D721Med (cell line): ENCODE measurements at regions not wholly inside any gene's neighbourhood (a gene's known extent, or its start where the extent isn't known, plus 50 kb on each side); places are given as distances from the start of the nearest gene placed in this dataset.

Experiments
- DNase-seq: peaks from one replicate; pipeline ENCODE4 v3.0.0; 2011; ENCODE audit warnings: low spot score; ENCODE audit not compliant: insufficient read length
- FAIRE-seq: peaks from 2 replicates; lab custom pipeline; 2011; peaks lifted over from hg19 to GRCh38; lab: Jason Lieb, UNC
- TF ChIP-seq, protein P1 (sequence below): IDR thresholded peaks from 2 replicates; pipeline ENCODE4 v1.5.1; 2012; ENCODE audit warnings: mild to moderate bottlenecking, control low read depth; ENCODE audit not compliant: insufficient read depth; ENCODE audit errors: missing control alignments

DNA sequence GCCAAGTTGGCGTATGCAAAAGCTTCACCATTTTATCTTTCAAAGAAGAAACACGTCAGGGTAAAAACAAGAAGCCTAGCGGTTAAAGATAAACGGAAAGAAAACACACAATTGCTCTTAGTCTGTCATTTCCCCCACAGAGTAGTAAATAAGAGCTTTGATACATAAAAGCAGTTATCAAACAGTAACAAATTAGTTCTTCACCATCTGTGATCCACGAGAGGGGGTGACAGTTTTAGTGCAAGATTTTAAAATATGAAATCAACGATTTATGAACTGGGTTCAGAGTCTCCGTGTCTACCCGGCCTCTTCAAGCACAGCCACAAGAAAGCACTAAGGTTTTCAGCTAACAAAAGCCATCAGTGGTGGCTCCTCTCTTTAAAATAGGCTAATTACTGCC, 703.9 kb upstream of the ID2 start:
- no peak for FAIRE-seq
- DNase-seq = no peak
- TF ChIP-seq, protein P1, sequence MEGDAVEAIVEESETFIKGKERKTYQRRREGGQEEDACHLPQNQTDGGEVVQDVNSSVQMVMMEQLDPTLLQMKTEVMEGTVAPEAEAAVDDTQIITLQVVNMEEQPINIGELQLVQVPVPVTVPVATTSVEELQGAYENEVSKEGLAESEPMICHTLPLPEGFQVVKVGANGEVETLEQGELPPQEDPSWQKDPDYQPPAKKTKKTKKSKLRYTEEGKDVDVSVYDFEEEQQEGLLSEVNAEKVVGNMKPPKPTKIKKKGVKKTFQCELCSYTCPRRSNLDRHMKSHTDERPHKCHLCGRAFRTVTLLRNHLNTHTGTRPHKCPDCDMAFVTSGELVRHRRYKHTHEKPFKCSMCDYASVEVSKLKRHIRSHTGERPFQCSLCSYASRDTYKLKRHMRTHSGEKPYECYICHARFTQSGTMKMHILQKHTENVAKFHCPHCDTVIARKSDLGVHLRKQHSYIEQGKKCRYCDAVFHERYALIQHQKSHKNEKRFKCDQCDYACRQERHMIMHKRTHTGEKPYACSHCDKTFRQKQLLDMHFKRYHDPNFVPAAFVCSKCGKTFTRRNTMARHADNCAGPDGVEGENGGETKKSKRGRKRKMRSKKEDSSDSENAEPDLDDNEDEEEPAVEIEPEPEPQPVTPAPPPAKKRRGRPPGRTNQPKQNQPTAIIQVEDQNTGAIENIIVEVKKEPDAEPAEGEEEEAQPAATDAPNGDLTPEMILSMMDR = no peak

DNA sequence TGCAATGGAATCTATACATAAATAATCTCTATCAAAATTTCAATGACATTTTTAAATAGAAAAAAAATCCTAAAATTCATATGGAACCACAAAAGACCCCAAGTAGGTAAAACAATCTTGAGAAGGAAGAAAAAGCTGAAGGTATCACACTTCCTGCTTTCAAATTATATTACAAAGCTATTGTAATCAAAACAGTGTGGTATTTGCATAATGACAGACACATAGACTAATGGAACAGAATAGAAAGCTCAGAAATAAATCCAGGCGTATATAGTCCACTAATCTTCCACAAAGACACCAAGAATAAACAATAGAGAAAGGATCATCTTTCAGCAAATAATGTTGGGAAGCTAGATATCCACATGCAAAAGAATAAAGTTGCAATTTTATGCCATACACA, 699.8 kb upstream of the ID2 start:
- TF ChIP-seq, protein P1 = no peak
- DNase-seq = no peak
- FAIRE-seq = no peak

DNA sequence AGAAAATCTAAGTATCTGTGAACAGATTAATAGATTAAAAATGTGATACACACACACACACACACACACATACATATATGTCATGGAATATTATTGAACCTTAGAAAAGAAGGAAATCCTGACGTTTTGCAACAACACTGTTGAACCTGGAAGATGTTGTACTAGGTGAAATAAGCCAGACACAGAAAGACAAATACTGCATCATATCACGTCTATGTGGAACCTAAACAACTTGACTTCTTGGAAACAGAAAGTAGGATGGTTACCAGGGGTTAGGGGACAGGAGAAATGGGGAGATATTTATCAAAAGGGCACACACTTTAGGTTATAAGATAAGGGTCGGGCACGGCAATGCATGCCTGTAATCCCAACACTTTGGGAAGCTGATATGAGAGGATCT, 698.4 kb upstream of the ID2 start:
- TF ChIP-seq, protein P1 = no peak
- DNase-seq = no peak
- no peak for FAIRE-seq

DNA sequence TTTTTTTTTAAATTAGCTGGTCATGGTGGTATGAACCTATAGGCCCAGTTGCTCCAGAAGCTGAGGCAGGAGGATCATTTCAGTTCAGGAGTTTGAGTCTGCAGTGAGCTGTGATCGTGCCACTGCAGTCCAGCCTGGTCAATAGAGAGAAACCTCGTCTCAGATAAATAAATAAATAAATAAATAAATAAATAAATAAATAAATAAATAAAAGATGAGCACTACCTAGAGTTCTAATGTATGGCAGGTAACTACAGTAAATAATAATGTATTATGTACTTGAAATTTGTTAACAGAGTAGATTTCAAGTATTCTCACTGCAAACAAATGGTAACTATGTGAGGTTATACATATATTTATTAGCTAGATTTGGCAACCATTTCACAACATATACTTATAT, 697.9 kb upstream of the ID2 start:
- no peak for DNase-seq
- no peak for FAIRE-seq
- TF ChIP-seq, protein P1 = no peak

DNA sequence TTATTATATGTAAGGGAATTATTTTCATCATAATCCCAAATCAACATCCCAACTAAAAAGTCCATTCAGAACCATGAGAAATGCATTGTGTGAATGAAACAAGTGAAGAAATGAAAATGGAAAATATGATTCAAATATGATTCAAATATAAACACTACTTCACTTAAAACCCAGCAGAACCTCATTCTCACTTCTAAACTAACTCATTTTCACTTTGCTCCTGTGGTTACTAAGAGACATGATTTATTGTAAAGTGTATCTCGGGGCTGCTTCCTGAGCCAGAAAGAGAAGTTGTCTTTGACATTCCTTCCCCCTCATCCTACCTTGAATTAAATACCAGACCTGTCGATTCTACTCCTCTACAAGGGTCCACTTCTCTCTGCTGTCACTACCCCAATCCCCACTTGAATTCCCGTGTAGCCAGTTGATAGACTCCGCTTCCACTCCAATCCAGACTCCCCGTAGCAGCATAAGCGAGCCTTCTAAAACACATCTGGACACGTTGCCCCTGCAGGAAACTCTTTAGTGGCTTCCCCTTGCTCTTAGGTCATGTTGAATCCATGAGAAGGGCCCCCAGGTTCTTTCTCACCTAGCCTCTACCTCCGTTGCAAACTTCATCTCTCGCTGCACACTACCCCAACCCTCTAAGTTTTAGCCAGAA, 697.0 kb upstream of the ID2 start:
- TF ChIP-seq, protein P1 = no peak
- FAIRE-seq (no peak), DNase-seq (no peak)

DNA sequence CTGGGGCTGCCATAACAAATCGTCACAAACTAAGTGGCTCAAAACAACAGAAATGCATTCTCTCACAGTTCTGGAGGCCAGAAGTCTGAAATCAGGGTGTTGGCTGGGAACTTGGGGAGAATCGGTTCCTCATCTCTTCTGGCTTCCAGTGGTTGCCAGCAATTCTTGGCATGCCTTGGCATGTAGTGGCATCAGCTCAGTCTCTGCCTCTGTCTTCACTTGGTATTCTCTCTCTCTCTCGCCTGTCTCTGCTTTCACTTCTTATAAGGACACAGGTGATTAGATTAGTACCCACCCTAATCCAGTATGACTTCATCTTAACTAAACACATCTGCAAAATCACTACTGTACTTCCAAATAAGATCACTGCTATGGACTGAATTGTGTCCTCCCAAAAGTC, 695.4 kb upstream of the ID2 start:
- no peak for FAIRE-seq
- DNase-seq = no peak
- TF ChIP-seq, protein P1 = no peak

DNA sequence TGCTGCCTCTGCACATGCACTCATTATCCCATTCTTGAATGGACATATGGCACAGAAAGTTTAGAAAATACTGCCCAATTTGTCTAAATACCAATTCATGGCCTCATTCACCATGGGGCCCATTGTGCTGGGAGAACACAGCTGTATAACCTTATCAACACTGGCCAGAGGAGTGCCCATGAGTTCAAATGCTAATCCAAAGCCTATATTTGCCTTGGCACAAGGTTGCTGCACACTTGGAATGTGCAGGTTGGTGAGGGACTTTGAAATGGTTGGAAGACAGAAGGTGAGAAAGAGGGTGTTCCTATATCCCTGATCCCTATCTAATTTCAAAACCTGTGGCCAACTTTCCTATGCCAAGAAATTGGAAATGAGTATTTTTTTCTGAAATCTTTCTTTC, 693.9 kb upstream of the ID2 start:
- no peak for DNase-seq
- TF ChIP-seq, protein P1 = no peak

More for the DNA sequence above, 693.9 kb upstream of the ID2 start:
- FAIRE-seq = no peak
